GM12891 (cell line): ENCODE measurements at regions not wholly inside any gene's neighbourhood (a gene's known extent, or its start where the extent isn't known, plus 50 kb on each side); places are given as distances from the start of the nearest gene placed in this dataset.

Source experiments
- POLR2A ChIP-seq: IDR thresholded peaks from 2 replicates; pipeline ENCODE4 v1.6.1; 2011; ENCODE audit warnings: low read depth, low read length, control low read depth
- TAF1 ChIP-seq: IDR thresholded peaks from 2 replicates; pipeline ENCODE4 v1.6.1; 2011; ENCODE audit warnings: low read depth, low read length, control low read depth

DNA sequence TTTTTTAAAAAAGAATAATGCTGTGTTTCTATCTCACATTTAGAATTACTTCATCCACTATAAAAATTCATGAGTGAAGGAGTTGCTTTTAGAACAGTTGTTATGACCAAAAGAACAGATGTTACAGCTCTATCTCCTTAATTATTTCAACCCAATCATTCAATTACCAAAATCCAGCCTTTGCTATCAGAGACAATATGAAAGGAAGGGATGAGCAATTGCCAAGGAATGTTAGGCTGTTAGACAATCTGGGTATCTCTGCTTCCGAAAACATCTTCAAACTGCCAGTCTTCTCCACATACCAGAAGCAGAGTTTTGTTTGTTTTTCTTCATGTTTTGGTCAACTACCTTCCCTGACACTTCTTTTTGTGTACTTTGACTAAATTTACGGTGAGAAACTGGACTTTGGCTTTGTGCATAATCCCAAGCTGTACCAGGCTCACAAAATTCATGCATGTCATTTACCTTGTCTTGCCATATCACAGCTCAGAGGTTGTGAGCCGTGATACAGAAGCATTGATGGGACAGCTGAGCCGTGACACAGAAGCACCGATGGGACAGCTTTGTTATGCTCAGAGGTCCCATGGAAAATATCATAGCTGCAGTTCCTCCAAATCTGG lies 405.5 kb downstream of the KIF4B start:
- TF ChIP-seq POLR2A (no peak), TAF1 (no peak)
